DND-41 (cell line): ENCODE measurements at regions not wholly inside any gene's neighbourhood (a gene's known extent, or its start where the extent isn't known, plus 50 kb on each side); places are given as distances from the start of the nearest gene placed in this dataset.

Source experiments
- CTCF ChIP-seq: IDR thresholded peaks from 2 replicates; pipeline ENCODE4 v1.5.1; 2012; ENCODE audit warnings: borderline replicate concordance, low read length, moderate library complexity, mild to moderate bottlenecking; ENCODE audit not compliant: poor library complexity, severe bottlenecking; ENCODE audit errors: extremely low read depth
- EZH2 ChIP-seq: IDR thresholded peaks from 3 replicates; pipeline ENCODE4 v1.6.1; 2012; ENCODE audit warnings: borderline replicate concordance, low read depth, mild to moderate bottlenecking, moderate library complexity, low read length, inconsistent platforms; ENCODE audit not compliant: severe bottlenecking

GRCh38 chr12:85422762-85423161 lies 142.7 kb downstream of the ALX1 start:
- TF ChIP-seq CTCF (no peak), EZH2 (no peak)
